GM23338 (cell line): ENCODE measurements at regions not wholly inside any gene's neighbourhood (a gene's known extent, or its start where the extent isn't known, plus 50 kb on each side); places are given as distances from the start of the nearest gene placed in this dataset.

Source experiments
- CREB1 ChIP-seq: fragments of 250-450 bp; sonication (Bioruptor Pico); IDR thresholded peaks from 2 replicates; pipeline ENCODE4 v1.5.0; 2020; ENCODE audit warnings: low read depth, mild to moderate bottlenecking, moderate library complexity
- EZH2 ChIP-seq: fragments of 200-600 bp; sonication (generic); IDR thresholded peaks from one replicate; pipeline ENCODE4 v1.8.0; 2017; ENCODE audit warnings: antibody characterized with exemption, mild to moderate bottlenecking, low read depth; ENCODE audit not compliant: unreplicated experiment
- EZH2phosphoT487 ChIP-seq: fragments of 200-600 bp; sonication (generic); IDR thresholded peaks from one replicate; pipeline ENCODE4 v1.8.1; 2018; ENCODE audit warnings: antibody characterized with exemption; ENCODE audit not compliant: unreplicated experiment
- POLR2AphosphoS5 ChIP-seq: IDR thresholded peaks from 2 replicates; pipeline ENCODE4 v1.6.1; 2016; ENCODE audit warnings: antibody characterized with exemption, low read depth
- STAT1 ChIP-seq: IDR thresholded peaks from one replicate; pipeline ENCODE4 v1.6.1; 2016; ENCODE audit warnings: antibody characterized with exemption; ENCODE audit not compliant: unreplicated experiment
- ZNF114 ChIP-seq: fragments of 250-450 bp; sonication (Bioruptor Pico); IDR thresholded peaks from 2 replicates; pipeline ENCODE4 v1.5.0; 2020; ENCODE audit warnings: mild to moderate bottlenecking, moderate library complexity
- ZNF331 ChIP-seq: fragments of 250-450 bp; sonication (Bioruptor Pico); IDR thresholded peaks from 2 replicates; pipeline ENCODE4 v1.5.0; 2020; ENCODE audit warnings: low read depth, mild to moderate bottlenecking, moderate library complexity
- TF ChIP-seq, protein P1 (sequence below): fragments of 250-450 bp; sonication (Bioruptor Pico); IDR thresholded peaks from 2 replicates; pipeline ENCODE4 v1.5.0; 2020; ENCODE audit warnings: mild to moderate bottlenecking, moderate library complexity
- TF ChIP-seq, protein P2 (sequence below), 2 experiments: fragments of 200-600 bp in 1 of 2; sonication (generic) in 1 of 2; conservative IDR thresholded peaks; 2 replicates each; pipeline versions ENCODE4 v1.5.1 to v1.6.1; 2016 to 2017; ENCODE audit warnings: antibody characterized with exemption in 2 of 2, low read depth in 2 of 2, mild to moderate bottlenecking in 2 of 2, moderate library complexity in 1 of 2
- TF ChIP-seq, protein P3 (sequence below): IDR thresholded peaks from 2 replicates; pipeline ENCODE4 v1.6.1; 2016; ENCODE audit warnings: antibody characterized with exemption

DNA sequence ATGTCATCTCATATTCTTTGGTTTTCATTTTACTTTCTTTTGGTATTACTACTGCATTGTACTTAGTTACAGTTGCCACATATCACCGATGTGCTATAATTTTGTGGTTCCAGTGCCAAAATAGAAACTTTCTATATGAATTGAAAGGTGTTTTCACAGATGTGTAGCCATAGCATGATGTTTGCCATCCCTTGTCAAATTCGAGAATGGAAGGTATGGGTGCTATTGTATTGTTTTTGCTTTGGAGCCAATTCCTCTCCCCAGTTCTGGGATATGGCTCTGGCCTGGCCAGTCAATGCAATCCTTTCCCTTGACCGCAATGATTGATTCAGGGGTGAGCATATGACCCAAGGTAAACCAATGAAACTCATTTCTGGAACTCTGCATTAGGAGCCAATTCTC is 86.2 kb upstream of the RPS6KA3 start (continued):
- TF ChIP-seq, protein P1, sequence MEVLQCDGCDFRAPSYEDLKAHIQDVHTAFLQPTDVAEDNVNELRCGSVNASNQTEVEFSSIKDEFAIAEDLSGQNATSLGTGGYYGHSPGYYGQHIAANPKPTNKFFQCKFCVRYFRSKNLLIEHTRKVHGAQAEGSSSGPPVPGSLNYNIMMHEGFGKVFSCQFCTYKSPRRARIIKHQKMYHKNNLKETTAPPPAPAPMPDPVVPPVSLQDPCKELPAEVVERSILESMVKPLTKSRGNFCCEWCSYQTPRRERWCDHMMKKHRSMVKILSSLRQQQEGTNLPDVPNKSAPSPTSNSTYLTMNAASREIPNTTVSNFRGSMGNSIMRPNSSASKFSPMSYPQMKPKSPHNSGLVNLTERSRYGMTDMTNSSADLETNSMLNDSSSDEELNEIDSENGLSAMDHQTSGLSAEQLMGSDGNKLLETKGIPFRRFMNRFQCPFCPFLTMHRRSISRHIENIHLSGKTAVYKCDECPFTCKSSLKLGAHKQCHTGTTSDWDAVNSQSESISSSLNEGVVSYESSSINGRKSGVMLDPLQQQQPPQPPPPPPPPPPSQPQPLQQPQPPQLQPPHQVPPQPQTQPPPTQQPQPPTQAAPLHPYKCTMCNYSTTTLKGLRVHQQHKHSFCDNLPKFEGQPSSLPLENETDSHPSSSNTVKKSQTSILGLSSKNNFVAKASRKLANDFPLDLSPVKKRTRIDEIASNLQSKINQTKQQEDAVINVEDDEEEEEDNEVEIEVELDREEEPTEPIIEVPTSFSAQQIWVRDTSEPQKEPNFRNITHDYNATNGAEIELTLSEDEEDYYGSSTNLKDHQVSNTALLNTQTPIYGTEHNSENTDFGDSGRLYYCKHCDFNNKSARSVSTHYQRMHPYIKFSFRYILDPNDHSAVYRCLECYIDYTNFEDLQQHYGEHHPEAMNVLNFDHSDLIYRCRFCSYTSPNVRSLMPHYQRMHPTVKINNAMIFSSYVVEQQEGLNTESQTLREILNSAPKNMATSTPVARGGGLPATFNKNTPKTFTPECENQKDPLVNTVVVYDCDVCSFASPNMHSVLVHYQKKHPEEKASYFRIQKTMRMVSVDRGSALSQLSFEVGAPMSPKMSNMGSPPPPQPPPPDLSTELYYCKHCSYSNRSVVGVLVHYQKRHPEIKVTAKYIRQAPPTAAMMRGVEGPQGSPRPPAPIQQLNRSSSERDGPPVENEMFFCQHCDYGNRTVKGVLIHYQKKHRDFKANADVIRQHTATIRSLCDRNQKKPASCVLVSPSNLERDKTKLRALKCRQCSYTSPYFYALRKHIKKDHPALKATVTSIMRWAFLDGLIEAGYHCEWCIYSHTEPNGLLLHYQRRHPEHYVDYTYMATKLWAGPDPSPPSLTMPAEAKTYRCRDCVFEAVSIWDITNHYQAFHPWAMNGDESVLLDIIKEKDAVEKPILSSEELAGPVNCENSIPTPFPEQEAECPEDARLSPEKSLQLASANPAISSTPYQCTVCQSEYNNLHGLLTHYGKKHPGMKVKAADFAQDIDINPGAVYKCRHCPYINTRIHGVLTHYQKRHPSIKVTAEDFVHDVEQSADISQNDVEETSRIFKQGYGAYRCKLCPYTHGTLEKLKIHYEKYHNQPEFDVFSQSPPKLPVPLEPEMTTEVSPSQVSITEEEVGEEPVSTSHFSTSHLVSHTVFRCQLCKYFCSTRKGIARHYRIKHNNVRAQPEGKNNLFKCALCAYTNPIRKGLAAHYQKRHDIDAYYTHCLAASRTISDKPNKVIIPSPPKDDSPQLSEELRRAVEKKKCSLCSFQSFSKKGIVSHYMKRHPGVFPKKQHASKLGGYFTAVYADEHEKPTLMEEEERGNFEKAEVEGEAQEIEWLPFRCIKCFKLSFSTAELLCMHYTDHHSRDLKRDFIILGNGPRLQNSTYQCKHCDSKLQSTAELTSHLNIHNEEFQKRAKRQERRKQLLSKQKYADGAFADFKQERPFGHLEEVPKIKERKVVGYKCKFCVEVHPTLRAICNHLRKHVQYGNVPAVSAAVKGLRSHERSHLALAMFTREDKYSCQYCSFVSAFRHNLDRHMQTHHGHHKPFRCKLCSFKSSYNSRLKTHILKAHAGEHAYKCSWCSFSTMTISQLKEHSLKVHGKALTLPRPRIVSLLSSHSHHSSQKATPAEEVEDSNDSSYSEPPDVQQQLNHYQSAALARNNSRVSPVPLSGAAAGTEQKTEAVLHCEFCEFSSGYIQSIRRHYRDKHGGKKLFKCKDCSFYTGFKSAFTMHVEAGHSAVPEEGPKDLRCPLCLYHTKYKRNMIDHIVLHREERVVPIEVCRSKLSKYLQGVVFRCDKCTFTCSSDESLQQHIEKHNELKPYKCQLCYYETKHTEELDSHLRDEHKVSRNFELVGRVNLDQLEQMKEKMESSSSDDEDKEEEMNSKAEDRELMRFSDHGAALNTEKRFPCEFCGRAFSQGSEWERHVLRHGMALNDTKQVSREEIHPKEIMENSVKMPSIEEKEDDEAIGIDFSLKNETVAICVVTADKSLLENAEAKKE, result no peak
- no peak for TF ChIP-seq STAT1
- TF ChIP-seq ZNF114 (CRISPR knock-in tag), result no peak
- no peak for TF ChIP-seq EZH2
- TF ChIP-seq, protein P2, sequence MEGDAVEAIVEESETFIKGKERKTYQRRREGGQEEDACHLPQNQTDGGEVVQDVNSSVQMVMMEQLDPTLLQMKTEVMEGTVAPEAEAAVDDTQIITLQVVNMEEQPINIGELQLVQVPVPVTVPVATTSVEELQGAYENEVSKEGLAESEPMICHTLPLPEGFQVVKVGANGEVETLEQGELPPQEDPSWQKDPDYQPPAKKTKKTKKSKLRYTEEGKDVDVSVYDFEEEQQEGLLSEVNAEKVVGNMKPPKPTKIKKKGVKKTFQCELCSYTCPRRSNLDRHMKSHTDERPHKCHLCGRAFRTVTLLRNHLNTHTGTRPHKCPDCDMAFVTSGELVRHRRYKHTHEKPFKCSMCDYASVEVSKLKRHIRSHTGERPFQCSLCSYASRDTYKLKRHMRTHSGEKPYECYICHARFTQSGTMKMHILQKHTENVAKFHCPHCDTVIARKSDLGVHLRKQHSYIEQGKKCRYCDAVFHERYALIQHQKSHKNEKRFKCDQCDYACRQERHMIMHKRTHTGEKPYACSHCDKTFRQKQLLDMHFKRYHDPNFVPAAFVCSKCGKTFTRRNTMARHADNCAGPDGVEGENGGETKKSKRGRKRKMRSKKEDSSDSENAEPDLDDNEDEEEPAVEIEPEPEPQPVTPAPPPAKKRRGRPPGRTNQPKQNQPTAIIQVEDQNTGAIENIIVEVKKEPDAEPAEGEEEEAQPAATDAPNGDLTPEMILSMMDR (conservative IDR thresholded peaks at IDR 0.05; ENCODE audit: low read depth in 2 of 2), result no peak
- TF ChIP-seq CREB1 (CRISPR knock-in tag), result no peak
- no peak for TF ChIP-seq ZNF331 (CRISPR knock-in tag)
- TF ChIP-seq, protein P3, sequence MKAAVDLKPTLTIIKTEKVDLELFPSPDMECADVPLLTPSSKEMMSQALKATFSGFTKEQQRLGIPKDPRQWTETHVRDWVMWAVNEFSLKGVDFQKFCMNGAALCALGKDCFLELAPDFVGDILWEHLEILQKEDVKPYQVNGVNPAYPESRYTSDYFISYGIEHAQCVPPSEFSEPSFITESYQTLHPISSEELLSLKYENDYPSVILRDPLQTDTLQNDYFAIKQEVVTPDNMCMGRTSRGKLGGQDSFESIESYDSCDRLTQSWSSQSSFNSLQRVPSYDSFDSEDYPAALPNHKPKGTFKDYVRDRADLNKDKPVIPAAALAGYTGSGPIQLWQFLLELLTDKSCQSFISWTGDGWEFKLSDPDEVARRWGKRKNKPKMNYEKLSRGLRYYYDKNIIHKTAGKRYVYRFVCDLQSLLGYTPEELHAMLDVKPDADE, result no peak
- no peak for TF ChIP-seq EZH2phosphoT487
- TF ChIP-seq POLR2AphosphoS5, result no peak
